Gastrocnemius medialis (tissue), 4 donors: ENCODE measurements at regions not wholly inside any gene's neighbourhood (a gene's known extent, or its start where the extent isn't known, plus 50 kb on each side); places are given as distances from the start of the nearest gene placed in this dataset.

Experiments
- POLR2A ChIP-seq, 2 donors: fragments of 450-650 bp; IDR thresholded peaks; one replicate each; pipeline ENCODE4 v1.6.1; 2017; ENCODE audit warnings: antibody characterized with exemption in 2 of 2, mild to moderate bottlenecking in 2 of 2, moderate library complexity in 2 of 2
- TF ChIP-seq, protein P1 (sequence below), 5 experiments: fragments of 450-650 bp in 3 of 5; fragments of 200-600 bp in 2 of 5; sonication (generic) in 2 of 5; IDR thresholded peaks in 4 of 5; conservative IDR thresholded peaks in 1 of 5; 1 replicate in 4 of 5; 2 replicates in 1 of 5; pipeline ENCODE4 v1.5.1; 2016 to 2019; ENCODE audit warnings: antibody characterized with exemption in 5 of 5, mild to moderate bottlenecking in 3 of 5, moderate library complexity in 3 of 5

DNA sequence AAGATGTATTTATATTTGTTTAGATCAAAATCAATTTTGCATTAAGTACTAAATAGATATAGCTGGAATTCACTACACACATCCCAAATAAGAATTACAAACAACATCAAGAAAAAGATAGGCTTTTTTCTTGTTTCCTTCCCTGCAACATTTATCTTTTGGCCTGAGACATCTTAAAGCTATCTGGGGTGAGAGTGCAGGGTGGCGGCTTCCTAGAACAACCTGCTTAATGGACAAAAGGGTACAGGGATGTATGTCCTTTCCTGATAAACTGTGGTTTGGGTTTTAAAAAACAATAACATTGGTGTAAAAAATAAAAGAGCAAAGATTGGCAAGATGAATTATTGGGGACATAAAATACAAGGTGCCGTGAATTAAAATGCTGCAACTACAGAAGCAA lies 54.4 kb downstream of the EPRS1 start:
- TF ChIP-seq, protein P1, sequence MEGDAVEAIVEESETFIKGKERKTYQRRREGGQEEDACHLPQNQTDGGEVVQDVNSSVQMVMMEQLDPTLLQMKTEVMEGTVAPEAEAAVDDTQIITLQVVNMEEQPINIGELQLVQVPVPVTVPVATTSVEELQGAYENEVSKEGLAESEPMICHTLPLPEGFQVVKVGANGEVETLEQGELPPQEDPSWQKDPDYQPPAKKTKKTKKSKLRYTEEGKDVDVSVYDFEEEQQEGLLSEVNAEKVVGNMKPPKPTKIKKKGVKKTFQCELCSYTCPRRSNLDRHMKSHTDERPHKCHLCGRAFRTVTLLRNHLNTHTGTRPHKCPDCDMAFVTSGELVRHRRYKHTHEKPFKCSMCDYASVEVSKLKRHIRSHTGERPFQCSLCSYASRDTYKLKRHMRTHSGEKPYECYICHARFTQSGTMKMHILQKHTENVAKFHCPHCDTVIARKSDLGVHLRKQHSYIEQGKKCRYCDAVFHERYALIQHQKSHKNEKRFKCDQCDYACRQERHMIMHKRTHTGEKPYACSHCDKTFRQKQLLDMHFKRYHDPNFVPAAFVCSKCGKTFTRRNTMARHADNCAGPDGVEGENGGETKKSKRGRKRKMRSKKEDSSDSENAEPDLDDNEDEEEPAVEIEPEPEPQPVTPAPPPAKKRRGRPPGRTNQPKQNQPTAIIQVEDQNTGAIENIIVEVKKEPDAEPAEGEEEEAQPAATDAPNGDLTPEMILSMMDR (IDR thresholded peaks at IDR 0.05 in 4 of 5, conservative IDR thresholded peaks at IDR 0.05 in 1 of 5), result no peak
- no peak for TF ChIP-seq POLR2A (IDR thresholded peaks at IDR 0.05)
